ENCODE measurements at regions not wholly inside any gene's neighbourhood (a gene's known extent, or its start where the extent isn't known, plus 50 kb on each side); places are given as distances from the start of the nearest gene placed in this dataset.

- DNase-seq, result peak in 2 of 5 donors; percentile 7 to 33
- H3K36me3 ChIP-seq, result no peaks in the 10 kb centered on the region
- H3K9me3 ChIP-seq, result no peaks in the 10 kb centered on the region
- no peak overlapping the region for H3K4me3 ChIP-seq
- H3K4me1 ChIP-seq (ENCODE audit: insufficient read depth), result peaks cover 2% of the 10 kb centered on the region
- no peak overlapping the region for H3K27ac ChIP-seq
- intact Hi-C loops (cut with DNase I), result no loop called here
- no peaks in the 10 kb centered on the region for H3K27me3 ChIP-seq
- no peak for TF ChIP-seq CTCF (IDR thresholded peaks at IDR 0.05)
- no peak for TF ChIP-seq EP300 (IDR thresholded peaks at IDR 0.05)
- TF ChIP-seq POLR2A (IDR thresholded peaks at IDR 0.05), result no peak
- WGBS, 3 donors, result 4 to 14% (median 7%) methylated on average over 7 of the region's 7 CpGs
Observed at GRCh38 chr16:59210955-59211541, 476.9 kb upstream of the GOT2 start.

- Histone ChIP-seq H3K36me3 (no peaks in the 10 kb centered on the region), H3K9me3 (no peaks in the 10 kb centered on the region), H3K27me3 (no peaks in the 10 kb centered on the region), H3K4me1 (ENCODE audit: insufficient read depth) (no peaks in the 10 kb centered on the region), H3K27ac (no peak overlapping the region), H3K4me3 (no peak overlapping the region)
- intact Hi-C loops (cut with DNase I), result no loop called here
- no peak for DNase-seq
- TF ChIP-seq CTCF (IDR thresholded peaks at IDR 0.05) (no peak), POLR2A (IDR thresholded peaks at IDR 0.05) (no peak), EP300 (IDR thresholded peaks at IDR 0.05) (no peak)
- WGBS, 3 donors, result 84 to 87% (median 85%) methylated on average over 4 of the region's 4 CpGs
Observed at GRCh38 chr16:59205403-59205802, 471.3 kb upstream of the GOT2 start.

- Histone ChIP-seq H3K36me3 (no peaks in the 10 kb centered on the region), H3K4me1 (ENCODE audit: insufficient read depth) (no peaks in the 10 kb centered on the region), H3K27me3 (no peaks in the 10 kb centered on the region), H3K9me3 (no peaks in the 10 kb centered on the region), H3K4me3 (no peak overlapping the region), H3K27ac (no peak overlapping the region)
- 61 to 76% (median 72%) methylated on average over 5 of the region's 5 CpGs for WGBS, 3 donors
- TF ChIP-seq CTCF (IDR thresholded peaks at IDR 0.05), result no peak
- TF ChIP-seq EP300 (IDR thresholded peaks at IDR 0.05), result no peak
- no peak for TF ChIP-seq POLR2A (IDR thresholded peaks at IDR 0.05)
- DNase-seq, result no peak
- intact Hi-C loops (cut with DNase I), result no loop called here
Observed at GRCh38 chr16:59204589-59204988, 470.5 kb upstream of the GOT2 start.

GRCh38 chr16:59202233-59202862 lies 468.2 kb upstream of the GOT2 start:
- Histone ChIP-seq H3K9me3 (no peaks in the 10 kb centered on the region), H3K36me3 (no peaks in the 10 kb centered on the region), H3K4me1 (ENCODE audit: insufficient read depth) (no peaks in the 10 kb centered on the region), H3K4me3 (no peak overlapping the region), H3K27ac (no peak overlapping the region), H3K27me3 (no peaks in the 10 kb centered on the region)
- TF ChIP-seq CTCF (IDR thresholded peaks at IDR 0.05) (no peak), POLR2A (IDR thresholded peaks at IDR 0.05) (no peak), EP300 (IDR thresholded peaks at IDR 0.05) (no peak)
- no peak for DNase-seq
- 84 to 86% (median 85%) methylated on average over 5 of the region's 5 CpGs for WGBS, 3 donors
- intact Hi-C loops (cut with DNase I), result no loop called here

All from ovary (tissue), 7 donors.